HG03521 (cell line): ENCODE measurements at regions not wholly inside any gene's neighbourhood (a gene's known extent, or its start where the extent isn't known, plus 50 kb on each side); places are given as distances from the start of the nearest gene placed in this dataset.
"Not testable (repeated sequence)": the region's sequence is repeated elsewhere in the genome, so short reads cannot be mapped to it uniquely, and the experiment has no call there.

Source experiments
- ATAC-seq: cut with Tn5 transposase; IDR thresholded peaks from one replicate; pipeline ENCODE4 v1.9.1; 2021; ENCODE audit warnings: mild to moderate bottlenecking, moderate library complexity; ENCODE audit not compliant: unreplicated experiment

DNA sequence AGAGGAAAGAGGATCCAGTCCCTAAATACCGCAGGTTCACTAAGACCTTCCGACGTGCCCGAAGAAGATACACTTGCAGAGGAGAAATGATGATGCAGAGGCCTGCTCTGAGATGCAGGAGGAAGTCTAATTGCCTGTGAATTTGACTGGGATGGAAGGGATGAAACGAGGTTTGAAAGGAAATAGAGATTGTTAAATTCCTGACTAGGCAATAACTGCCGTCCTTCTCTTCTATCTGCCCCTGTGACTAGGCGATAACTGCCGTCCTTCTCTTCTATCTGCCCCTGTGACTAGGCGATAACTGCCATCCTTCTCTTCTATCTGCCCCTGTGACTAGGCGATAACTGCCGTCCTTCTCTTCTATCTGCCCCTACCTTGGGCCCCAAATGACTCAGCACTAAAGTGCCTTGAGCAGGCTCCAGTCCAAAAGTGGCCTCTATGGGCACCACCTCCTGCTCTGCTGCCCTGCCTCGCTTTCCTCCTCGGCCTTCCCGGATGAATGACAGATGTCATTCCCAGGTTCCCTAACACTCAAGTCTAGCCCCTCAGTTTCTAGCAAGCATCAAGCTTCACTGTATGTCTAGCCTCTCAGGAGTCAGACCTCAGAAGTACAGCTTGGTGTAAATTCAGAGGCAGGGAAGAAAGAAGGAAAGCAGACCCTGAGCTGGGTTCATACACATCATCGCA, 189.1 kb downstream of the FOXD4L6 start:
- not testable (repeated sequence) for ATAC-seq

- ATAC-seq = no peak
These were observed 193.1 kb downstream of the FOXD4L6 start for GRCh38 chr9:40935336-40935735.

- not testable (repeated sequence) for ATAC-seq
These were observed 194.0 kb downstream of the FOXD4L6 start for GRCh38 chr9:40934480-40934879.

DNA sequence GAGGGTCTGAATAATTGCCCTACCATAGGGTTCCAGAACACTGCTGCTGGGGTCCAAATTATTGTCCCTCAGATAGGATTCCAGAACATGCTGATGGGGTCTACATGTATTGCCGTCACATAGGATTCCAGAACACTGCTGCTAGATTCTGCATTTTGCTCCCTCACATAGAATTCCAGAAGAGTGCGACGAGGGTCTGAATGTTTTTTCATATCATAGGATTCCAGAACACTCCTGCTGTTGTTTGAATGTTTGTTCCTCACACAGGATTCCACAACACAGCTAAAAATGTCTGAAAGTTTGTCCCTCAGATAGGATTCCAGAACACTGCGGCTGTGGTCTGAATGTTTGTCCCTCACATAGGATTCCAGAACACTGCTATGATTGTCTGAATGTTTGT, 198.1 kb downstream of the FOXD4L6 start:
- not testable (repeated sequence) for ATAC-seq

GRCh38 chr9:40929488-40929845, 199.0 kb downstream of the FOXD4L6 start:
- not testable (repeated sequence) for ATAC-seq

DNA sequence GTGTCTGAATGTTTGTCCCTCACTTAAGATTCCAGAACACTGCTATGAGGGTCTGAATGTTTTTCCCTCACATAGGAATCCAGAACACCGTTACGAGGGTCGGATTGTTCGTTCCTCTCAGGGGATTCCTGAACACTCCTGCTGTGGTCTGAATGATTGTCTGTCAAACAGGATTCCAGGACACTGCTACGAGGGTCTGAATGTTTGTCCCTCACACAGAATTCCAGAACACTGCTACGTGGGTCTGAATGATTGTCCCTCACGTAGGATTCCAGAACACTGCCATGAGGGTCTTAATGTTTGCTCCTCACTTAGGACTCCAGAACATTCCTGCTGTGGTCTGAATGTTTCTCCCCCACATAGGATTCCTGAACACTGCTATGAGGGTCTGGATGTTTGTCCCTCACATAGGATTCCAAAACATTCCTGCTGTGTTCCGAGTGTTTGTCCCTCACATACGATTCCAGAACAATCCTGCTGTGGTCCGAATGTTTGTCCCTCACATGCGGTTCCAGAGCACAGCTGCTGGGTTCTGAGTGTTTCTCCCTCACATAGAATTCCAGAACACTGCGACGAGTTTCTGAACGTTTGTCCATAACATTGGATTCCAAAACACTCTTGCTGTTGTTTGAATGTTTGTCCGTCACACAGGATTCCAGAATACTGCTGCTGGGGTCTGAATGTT, 199.5 kb downstream of the FOXD4L6 start:
- ATAC-seq = no peak

- no peak for ATAC-seq
These were observed 200.4 kb downstream of the FOXD4L6 start for GRCh38 chr9:40927851-40928802.

DNA sequence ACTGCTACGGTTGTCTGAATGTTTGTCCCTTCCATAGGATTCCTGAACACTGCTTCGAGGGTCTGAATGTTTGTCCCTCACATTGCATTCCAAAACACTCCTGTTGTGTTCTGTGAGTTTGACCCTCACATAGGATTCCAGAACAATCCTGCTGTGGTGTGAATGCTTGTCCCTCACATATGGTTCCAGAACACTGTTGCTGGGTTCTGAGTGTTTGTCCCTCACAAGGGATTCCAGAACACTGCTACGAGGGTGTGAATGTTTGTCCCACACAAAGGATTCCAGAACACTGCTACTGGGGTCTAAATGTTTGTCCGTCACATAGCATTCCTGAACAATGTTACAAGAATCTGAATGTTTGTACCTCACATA, 201.2 kb downstream of the FOXD4L6 start:
- ATAC-seq = no peak

GRCh38 chr9:40926404-40927259, 201.8 kb downstream of the FOXD4L6 start:
- ATAC-seq = no peak

- ATAC-seq = no peak
These were observed 203.3 kb downstream of the FOXD4L6 start for GRCh38 chr9:40925149-40925548.

- ATAC-seq = not testable (repeated sequence)
These were observed 212.1 kb downstream of the FOXD4L6 start for GRCh38 chr9:40916399-40916783.

- ATAC-seq = not testable (repeated sequence)
These were observed 212.7 kb downstream of the FOXD4L6 start for GRCh38 chr9:40915660-40916398.

- no peak for ATAC-seq
These were observed 213.5 kb downstream of the FOXD4L6 start for GRCh38 chr9:40914772-40915659.

GRCh38 chr9:40913928-40914673, 214.4 kb downstream of the FOXD4L6 start:
- ATAC-seq = no peak

DNA sequence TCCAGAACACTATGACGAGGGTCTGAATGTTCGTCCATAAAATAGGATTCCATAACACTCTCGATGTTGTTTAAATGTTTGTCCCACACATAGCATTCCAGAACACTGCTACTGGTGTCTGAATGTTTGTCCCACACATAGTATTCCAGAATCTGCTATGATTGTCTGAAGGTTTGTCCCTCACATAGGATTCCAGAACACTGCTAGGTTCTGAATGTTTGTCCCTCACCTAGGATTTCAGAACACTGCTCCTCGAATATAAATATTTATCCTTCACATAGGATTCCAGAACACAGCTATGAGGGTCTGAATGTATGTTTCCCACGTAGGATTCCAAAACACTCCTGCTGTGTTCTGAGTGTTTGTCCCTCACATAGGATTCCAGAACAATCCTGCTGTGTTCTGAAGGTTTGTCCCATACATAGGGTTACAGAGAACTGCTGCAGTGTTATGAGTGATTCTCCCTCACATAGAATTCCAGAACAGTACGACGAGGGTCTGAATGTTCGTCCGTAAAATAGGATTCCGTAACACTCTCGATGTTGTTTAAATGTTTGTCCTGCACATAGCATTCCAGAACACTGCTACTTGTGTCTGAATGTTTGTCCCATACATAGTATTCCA, 215.3 kb downstream of the FOXD4L6 start:
- ATAC-seq = no peak

DNA sequence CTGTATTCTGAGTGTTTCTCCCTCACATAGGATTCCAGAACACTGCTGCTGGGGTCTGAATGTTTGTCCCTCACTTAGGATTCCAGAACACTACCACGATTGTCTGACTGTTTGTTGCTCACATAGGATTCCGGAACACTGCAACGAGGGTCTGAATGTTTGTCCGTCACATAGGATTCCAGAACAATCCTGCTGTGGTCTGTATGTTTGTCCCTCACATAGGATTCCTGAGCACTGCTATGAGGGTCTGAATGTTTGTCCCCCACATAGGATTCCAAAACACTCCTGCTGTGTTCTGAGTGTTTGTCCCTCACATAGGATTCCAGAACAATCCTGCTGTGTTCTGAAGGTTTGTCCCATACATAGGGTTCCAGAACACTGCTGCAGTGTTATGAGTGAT, 215.8 kb downstream of the FOXD4L6 start:
- not testable (repeated sequence) for ATAC-seq

DNA sequence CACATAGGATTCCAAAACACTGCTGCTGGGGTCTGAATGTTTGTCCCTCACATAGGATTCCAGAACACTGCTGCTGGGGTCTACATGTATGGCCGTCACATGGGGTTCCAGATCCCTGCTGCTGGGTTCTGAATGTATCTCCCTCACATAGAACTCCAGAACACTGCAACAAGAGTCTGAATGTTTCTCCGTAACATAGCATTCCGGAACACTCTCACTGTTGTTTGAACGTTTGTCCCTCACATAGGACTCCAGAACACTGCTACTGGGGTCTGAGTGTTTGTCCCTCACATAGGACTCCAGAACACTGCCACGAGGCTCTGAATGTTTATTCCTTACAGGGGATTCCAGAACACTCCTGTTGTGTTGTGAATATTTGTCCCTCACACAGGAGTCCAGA, 216.8 kb downstream of the FOXD4L6 start:
- no peak for ATAC-seq

DNA sequence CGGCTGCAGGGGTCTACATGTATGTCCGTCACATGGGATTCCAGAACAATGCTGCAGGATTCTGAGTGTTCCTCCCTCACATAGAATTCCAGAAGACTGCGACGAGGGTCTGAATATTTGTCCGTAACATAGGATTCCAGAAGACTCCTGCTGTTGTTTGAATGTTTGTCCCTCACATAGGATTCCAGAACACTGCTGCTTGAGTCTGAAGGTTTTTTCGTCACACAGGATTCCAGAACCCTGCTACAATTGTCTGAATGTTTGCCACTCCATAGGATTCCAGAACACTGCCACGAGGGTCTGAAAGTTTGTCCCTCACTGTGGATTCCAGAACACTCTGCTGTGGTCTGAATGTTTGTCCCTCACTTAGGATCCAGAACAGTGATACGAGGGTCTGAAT, 217.5 kb downstream of the FOXD4L6 start:
- ATAC-seq = not testable (repeated sequence)
